ENCODE measurements at regions not wholly inside any gene's neighbourhood (a gene's known extent, or its start where the extent isn't known, plus 50 kb on each side); places are given as distances from the start of the nearest gene placed in this dataset.
"Not testable (repeated sequence)": the region's sequence is repeated elsewhere in the genome, so short reads cannot be mapped to it uniquely, and the experiment has no call there.

DNA sequence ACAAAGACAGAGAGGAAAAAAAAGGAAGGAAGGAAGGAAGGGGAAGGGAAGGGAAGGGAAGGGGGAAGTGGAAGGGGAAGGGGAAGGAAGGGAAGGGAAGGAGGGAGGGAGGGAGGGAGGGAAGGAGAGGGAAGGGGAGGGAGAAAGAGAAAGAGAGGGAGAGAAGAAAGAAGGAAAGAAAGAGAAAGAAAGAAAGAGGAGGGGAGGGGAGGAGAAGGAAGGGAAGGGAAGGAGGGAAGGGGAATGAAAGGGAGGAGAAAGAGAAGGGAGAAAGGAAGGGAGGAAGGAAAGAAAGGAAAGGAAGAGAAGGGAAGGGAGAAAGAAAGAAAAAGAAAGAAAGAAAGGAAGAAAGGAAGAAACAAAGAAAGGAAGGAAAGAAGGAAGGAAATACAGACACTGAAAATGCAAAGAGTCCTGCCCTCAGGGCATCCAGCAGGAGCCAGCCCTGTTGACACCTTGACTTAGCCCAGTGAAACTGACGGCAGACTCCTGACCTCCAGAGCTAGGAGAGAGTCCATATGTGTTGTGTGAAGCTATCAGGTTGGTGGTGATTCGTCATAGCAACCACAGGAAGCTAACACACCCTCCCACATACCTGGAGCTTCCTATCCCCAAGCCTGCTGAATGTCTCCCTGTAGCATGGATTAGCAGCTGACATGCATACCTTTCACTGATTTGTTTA, 58.7 kb upstream of the SULF2 start:
- no peaks in the 10 kb centered on the region for H3K4me1 ChIP-seq (ENCODE audit: control insufficient read depth in 1 of 2, insufficient read depth in 2 of 2, low read length in 2 of 2)
- ATAC-seq (ENCODE audit: low FRiP score) = no peak
- intact Hi-C loops (cut with DNase I) = no loop called here

DNA sequence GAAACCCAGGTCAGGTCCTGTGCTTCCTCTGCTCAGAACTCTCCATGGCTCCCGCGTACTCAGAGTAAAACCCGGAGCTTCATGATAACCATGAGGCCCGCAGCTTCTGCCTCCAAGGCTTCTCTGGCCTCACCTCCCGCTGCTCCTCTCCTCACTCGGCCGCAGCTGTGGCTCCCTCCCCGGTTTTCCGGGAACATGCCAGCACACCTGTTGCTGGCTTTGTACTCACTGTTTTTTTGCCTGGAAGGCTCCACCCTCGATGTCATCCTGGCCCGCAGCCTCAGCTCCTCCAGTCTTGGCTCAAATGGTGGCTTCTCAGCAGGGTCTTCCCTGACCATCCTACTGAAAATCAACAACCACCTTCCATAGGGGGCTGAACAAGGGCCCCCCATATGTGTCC, 57.7 kb upstream of the SULF2 start:
- WGBS, 2 donors = 90 to 92% methylated on average over 11 of the region's 11 CpGs
- H3K27me3 ChIP-seq (ENCODE audit: control insufficient read depth in 1 of 2, insufficient read depth in 2 of 2, low read length in 1 of 2); H3K27ac ChIP-seq (ENCODE audit: low read depth in 1 of 2, low read length in 2 of 2); H3K4me1 ChIP-seq (ENCODE audit: control insufficient read depth in 1 of 2, insufficient read depth in 2 of 2, low read length in 2 of 2); H3K36me3 ChIP-seq (ENCODE audit: control insufficient read depth in 1 of 2, insufficient read depth in 2 of 2, low read length in 1 of 2); intact Hi-C loops (cut with DNase I); DNase-seq; H3K4me3 ChIP-seq (ENCODE audit: low read length in 2 of 2); ATAC-seq (ENCODE audit: low FRiP score); H3K9me3 ChIP-seq (ENCODE audit: control insufficient read depth, low read length): not testable (repeated sequence)

More for the DNA sequence above, 58.7 kb upstream of the SULF2 start:
- peak in 1 of 2 donors; percentile 4 for DNase-seq
- no peak overlapping the region for H3K4me3 ChIP-seq (ENCODE audit: low read length in 2 of 2)
- no peaks in the 10 kb centered on the region for H3K27me3 ChIP-seq (ENCODE audit: control insufficient read depth in 1 of 2, insufficient read depth in 2 of 2, low read length in 1 of 2)
- no peaks in the 10 kb centered on the region for H3K36me3 ChIP-seq (ENCODE audit: control insufficient read depth in 1 of 2, insufficient read depth in 2 of 2, low read length in 1 of 2)
- H3K9me3 ChIP-seq (ENCODE audit: control insufficient read depth, low read length) = no peaks in the 10 kb centered on the region
- no peak overlapping the region for H3K27ac ChIP-seq (ENCODE audit: low read depth in 1 of 2, low read length in 2 of 2)
- 82 to 92% methylated on average over 2 of the region's 2 CpGs for WGBS, 2 donors

DNA sequence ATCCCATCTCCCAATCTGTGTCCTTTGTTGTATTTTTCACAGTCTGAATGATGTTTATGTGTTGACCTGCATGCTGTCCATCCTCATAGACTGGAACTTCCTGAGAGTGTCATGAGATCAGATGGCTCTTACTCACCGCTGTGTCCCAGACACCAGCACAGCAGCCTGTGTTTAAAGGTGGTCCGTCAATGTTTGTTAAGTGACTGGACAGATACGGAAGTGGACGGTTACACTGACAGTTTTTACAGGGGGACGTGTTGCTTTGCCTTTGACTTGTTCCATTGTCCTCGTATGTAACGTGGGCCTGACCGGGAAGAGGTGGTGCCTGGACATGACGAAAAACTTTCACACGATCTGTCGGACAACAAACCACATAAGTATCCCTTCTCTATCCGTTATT, 56.7 kb upstream of the SULF2 start:
- WGBS, 2 donors = 94 to 96% methylated on average over 12 of the region's 12 CpGs
- not testable (repeated sequence) for H3K4me3 ChIP-seq (ENCODE audit: low read length in 2 of 2); ATAC-seq (ENCODE audit: low FRiP score)

DNA sequence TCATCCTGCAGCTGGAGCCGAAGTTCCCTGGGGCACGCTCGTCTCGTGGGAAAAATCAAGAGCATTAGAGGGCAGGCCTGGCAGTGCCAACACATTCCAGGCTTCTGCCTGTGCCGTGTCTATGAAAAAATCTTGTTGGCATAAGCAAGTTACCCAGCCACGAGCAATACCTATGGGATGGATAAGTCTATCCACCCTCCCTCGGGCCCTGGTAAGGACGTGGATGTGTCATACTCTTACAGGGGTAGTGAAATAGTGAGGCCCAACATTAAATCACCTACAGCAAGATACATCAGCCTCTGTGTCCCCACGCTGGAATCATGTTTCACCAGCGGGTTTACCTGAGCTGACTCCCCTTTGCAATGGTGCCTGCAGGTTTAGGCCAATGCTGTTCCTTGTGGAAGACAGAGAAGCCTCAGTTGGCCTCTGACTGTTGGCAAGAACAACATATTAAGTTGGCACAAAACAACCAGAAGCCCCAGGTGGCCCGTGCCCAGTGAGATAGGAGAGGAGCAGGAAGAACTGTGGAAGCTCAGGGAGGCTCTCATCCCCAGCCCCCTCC, 51.1 kb upstream of the SULF2 start:
- not testable (repeated sequence) for H3K4me3 ChIP-seq (ENCODE audit: low read length in 2 of 2); DNase-seq; H3K27me3 ChIP-seq (ENCODE audit: control insufficient read depth in 1 of 2, insufficient read depth in 2 of 2, low read length in 1 of 2); H3K4me1 ChIP-seq (ENCODE audit: control insufficient read depth in 1 of 2, insufficient read depth in 2 of 2, low read length in 2 of 2); H3K27ac ChIP-seq (ENCODE audit: low read depth in 1 of 2, low read length in 2 of 2); H3K36me3 ChIP-seq (ENCODE audit: control insufficient read depth in 1 of 2, insufficient read depth in 2 of 2, low read length in 1 of 2); ATAC-seq (ENCODE audit: low FRiP score); H3K9me3 ChIP-seq (ENCODE audit: control insufficient read depth, low read length)
- intact Hi-C loops (cut with DNase I) = loop anchor here in 1 of 2 donors (10.0 kb wide), 1 partner anchor 58 kb away; no protein-coding TSS in a partner anchor
- 28 to 36% methylated on average over 6 to 9 of the region's 11 CpGs for WGBS, 2 donors

More for the DNA sequence above, 56.7 kb upstream of the SULF2 start:
- H3K27me3 ChIP-seq (ENCODE audit: control insufficient read depth in 1 of 2, insufficient read depth in 2 of 2, low read length in 1 of 2); H3K9me3 ChIP-seq (ENCODE audit: control insufficient read depth, low read length); DNase-seq; intact Hi-C loops (cut with DNase I); H3K27ac ChIP-seq (ENCODE audit: low read depth in 1 of 2, low read length in 2 of 2); H3K4me1 ChIP-seq (ENCODE audit: control insufficient read depth in 1 of 2, insufficient read depth in 2 of 2, low read length in 2 of 2); H3K36me3 ChIP-seq (ENCODE audit: control insufficient read depth in 1 of 2, insufficient read depth in 2 of 2, low read length in 1 of 2): not testable (repeated sequence)

Measured in aorta (tissue), 5 donors.